Astrocyte of the spinal cord (primary cell): ENCODE measurements at regions not wholly inside any gene's neighbourhood (a gene's known extent, or its start where the extent isn't known, plus 50 kb on each side); places are given as distances from the start of the nearest gene placed in this dataset.

Experiments used
- DNase-seq: peaks from one replicate; pipeline ENCODE4 v3.0.0; 2011; ENCODE audit warnings: low read depth, low spot score
- H3K4me3 ChIP-seq: 2 replicates; pipeline ENCODE4 v1.5.1; 2011; ENCODE audit warnings: low read depth, mild to moderate bottlenecking, low read length, moderate library complexity
- CTCF ChIP-seq: IDR thresholded peaks from 2 replicates; pipeline ENCODE4 v1.5.1; 2012; ENCODE audit warnings: low read depth, mild to moderate bottlenecking, low read length, inconsistent platforms
- in situ Hi-C: cut with HindIII; loops from 2 replicates; pipeline ENCODE4 v1.10.0; 2017; ENCODE audit warnings: low sequenced_read_pairs

GRCh38 chr12:111028830-111029229 lies 108.5 kb upstream of the MYL2 start:
- no peak overlapping the region for H3K4me3 ChIP-seq
- TF ChIP-seq CTCF = no peak
- in situ Hi-C loops = no loop called here
- no peak for DNase-seq

GRCh38 chr12:111027431-111027830 lies 107.1 kb upstream of the MYL2 start:
- TF ChIP-seq CTCF = no peak
- in situ Hi-C loops = no loop called here
- H3K4me3 ChIP-seq = no peak overlapping the region
- no peak for DNase-seq

- TF ChIP-seq CTCF = no peak
- no peak for DNase-seq
- in situ Hi-C loops = no loop called here
- no peak overlapping the region for H3K4me3 ChIP-seq
These were observed 105.5 kb upstream of the MYL2 start for GRCh38 chr12:111025792-111026430.

- no peak overlapping the region for H3K4me3 ChIP-seq
- no peak for TF ChIP-seq CTCF
- DNase-seq = no peak
- in situ Hi-C loops = no loop called here
These were observed 104.9 kb upstream of the MYL2 start for GRCh38 chr12:111025301-111025700.

- TF ChIP-seq CTCF = peak; percentile 77
- in situ Hi-C loops = no loop called here
These were observed 103.9 kb upstream of the MYL2 start for GRCh38 chr12:111024205-111024801.

GRCh38 chr12:111022386-111022785 lies 102.0 kb upstream of the MYL2 start:
- H3K4me3 ChIP-seq = no peak overlapping the region
- no peak for DNase-seq
- in situ Hi-C loops = no loop called here
- TF ChIP-seq CTCF = no peak

More at GRCh38 chr12:111024205-111024801, 103.9 kb upstream of the MYL2 start:
- H3K4me3 ChIP-seq = no peak overlapping the region
- peak; percentile 6 for DNase-seq
